ENCODE measurements at regions not wholly inside any gene's neighbourhood (a gene's known extent, or its start where the extent isn't known, plus 50 kb on each side); places are given as distances from the start of the nearest gene placed in this dataset.

DNA sequence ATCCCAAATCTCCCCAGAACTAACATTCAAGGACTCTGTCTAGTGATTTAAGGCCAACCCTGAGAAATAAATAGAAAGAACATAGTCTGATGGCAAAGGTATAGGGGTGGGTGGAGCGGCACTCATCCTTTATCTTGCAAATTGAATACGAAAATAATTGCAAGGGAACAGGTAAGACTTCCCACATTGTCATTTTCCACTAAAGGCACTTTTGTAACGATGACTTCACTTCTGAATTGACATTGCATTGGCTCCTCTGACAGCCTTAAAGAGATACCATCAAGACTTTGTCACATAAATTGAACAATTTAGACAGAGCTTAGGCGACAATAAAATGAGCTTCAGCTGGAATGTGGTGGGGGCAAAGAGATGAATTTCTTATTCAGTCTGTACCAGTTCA is 75.3 kb upstream of the PLCL2 start:
- no peak for DNase-seq (ENCODE audit: low read depth)

DNA sequence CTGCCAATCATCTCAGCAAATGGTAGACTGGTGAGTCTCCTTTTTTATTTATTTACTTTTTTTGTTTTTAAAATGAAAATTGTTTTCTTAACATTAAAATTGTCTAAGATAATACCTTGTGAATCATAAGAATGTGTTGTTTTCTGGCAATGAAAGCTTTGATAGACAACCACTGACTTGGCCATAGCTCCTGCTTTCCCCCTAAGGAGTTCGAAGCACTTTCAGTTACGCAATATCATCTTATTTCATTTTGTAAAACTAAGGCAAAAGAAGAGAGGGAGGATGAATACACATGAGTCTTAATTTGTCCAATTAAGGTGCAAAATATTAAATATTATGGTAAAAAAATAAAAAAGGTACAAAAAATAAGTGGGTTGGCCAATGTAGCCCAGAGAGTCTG is 74.8 kb upstream of the PLCL2 start:
- DNase-seq (ENCODE audit: low read depth), result no peak

DNA sequence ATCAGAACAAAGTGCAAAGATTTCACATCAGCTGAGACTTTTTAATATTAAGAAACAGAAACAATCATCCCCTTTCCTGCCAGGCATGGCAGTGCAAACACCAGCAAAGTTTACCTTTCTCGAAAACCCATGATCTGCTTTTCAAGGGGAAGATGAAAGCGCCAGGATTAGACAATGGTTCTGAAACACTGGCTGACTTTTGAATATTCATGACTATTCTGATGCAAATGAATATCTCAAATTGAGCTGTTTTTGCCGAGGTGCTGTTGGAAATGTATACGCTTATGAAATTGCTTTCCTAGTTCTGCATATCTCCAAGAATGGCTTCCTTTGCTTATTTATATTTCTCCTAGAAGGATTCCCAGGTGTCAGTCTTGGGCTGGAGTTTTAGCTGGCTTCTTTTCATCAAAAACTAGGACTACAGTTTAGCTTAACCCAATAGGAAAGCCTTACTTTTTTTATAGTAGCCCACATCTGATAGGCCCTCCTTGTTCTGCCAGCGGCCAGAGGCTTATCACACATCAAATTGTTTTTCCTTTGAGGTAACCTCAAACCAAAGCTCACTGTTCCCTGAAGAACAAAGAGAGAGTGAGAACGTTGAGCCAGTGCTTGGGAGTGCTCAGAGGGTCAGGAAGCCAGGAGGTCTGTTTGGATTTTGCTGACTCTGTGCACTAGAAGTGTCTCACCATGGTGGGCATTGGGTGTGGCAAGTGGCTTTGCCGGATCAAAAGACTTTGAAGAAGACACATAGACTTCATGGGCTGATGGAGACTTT is 74.0 kb upstream of the PLCL2 start:
- no peak for DNase-seq (ENCODE audit: low read depth)

DNA sequence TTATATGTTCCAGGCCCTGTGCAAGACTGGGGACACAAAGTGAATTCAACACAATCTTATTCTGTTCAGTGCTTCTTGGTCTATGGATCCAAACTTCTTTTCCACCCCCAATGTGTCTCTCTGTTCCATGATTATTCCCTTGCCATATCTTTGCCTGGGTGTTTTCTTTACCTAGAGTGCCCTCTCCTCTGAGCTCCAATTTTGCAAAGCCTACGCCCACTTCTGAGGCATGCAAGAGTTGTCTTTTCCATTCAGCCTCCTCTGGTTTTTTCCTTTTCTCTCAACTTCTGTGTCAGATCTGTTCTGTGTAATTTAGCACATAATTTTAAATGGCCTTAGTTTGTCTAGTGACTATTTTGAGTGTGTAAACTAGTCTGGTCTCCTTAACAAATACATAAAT is 72.8 kb upstream of the PLCL2 start:
- DNase-seq (ENCODE audit: low read depth), result no peak

DNA sequence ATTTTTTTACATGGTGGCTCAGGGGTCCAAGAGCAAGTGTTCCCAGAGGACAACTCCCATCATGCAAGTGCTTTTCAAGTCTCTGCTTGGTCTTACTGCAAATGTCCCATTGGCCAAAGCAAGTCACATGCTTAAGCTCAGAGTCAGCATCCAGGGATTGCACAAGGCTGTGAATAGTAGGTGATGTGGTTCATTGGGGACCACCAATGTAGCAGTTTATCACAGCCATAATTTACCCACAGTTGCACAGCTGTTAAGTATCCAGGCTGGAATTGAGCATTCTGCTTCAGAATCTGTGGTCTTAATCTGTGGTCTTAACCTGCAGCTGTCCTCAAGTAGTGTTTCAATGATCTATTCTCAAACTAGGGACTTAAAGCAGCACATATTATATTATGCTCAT is 71.4 kb upstream of the PLCL2 start:
- no peak for DNase-seq (ENCODE audit: low read depth)

DNA sequence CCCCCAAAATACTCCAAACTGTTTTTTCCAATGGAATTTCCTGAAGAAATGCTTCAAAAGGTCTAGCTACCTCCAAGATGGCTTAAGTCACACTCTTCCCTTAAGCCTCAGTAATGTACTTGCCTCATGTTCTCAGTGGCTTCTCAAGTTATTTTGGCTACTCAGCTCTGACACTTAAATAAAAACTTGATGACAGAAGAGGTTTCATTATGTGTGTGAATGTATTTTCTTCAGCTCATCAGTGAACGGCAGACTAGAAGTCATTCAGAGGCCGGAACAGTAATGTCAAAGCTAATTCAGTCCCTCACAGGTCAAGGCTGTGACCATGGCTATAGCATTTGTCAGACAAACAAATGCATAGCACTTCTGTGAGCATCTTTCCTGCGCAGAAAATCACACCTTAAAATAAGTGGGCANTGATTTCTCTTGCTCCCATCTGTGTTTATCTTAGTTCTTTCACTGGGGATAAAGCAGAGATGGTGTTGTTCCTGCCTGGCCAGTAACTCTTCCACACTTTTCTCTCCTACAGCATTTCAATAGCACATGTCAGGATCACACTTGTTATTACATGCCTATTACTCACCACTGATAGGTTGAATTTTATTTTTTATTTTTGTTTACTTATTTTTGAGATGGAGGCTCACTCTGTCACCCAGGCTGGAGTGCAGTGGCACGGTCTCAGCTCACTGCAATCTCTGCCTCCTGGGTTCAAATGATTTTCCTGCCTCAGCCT is 68.5 kb upstream of the PLCL2 start:
- DNase-seq (ENCODE audit: low read depth), result no peak

DNA sequence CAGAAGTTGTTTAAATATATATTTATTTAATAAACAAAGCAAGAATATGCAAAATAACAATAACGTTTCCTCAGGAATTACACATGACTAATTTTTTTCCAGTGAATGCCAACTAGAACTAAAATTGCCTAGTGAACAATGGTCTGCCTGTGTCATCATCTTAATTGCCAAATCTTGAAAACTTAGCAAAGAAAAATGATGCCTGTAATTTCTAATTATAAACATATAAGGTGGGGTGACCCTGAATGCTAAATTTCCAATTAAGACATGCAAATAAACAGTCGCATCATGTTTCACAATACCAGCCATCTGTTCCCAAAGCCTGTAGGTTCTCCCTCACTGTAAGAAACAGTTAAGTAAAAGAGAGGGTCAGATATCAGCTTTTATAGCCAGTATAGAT is 67.6 kb upstream of the PLCL2 start:
- DNase-seq (ENCODE audit: low read depth), result no peak

DNA sequence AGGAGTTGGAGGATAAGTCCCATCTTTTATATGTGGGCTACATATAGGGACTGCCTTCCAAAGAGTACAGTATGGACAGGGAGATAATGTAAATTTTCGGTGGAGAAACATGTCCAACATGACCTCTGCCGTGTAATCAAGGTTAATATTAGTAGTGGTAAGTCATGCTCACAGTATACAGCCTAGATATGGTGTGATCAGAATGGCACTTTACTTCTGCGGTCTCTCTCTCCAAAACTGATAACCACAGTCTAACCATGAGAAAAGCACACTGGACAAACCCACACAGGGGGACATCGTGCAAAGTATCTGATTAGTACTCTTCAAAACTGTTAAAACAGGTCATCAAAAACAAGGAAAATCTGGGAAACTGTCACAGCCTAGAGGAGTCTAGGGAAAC is 66.6 kb upstream of the PLCL2 start:
- no peak for DNase-seq (ENCODE audit: low read depth)

DNA sequence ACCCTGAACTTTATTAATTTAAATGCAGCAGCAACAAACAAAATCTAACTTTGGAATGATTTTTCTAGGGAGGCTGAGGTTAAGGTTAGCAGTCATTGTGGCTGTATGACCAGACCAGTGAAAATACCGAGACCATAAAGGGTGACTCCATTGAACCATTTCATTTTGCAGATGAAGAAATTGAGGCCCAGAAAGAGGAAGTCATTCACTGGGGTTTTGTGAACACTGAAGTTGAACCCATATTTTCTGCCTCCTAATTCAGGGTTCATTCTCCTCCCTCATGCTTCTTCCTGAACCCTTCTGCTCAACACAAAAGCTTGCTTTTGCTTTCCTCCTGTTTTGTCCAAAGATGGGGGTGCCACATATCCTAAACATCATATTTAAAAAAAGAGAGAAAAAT is 65.8 kb upstream of the PLCL2 start:
- DNase-seq (ENCODE audit: low read depth), result no peak

DNA sequence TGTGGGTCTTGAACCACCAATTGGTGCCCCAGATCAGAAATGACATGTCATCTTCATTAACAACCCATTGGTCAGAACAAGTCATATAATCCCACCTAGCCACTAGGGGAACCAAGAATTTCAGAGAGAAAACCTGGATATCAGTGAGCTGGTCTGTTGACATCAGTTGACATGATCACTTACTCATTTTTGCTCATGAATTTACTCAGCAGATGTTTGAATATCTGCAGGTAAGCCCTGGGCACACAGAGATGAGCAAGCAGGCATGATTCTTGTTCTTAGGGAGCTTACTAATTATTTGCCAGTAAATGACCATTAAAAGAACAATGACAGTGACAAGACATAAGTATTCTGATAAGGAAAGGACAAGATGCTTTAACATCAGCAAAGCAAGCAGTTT is 64.3 kb upstream of the PLCL2 start:
- DNase-seq (ENCODE audit: low read depth), result no peak

DNA sequence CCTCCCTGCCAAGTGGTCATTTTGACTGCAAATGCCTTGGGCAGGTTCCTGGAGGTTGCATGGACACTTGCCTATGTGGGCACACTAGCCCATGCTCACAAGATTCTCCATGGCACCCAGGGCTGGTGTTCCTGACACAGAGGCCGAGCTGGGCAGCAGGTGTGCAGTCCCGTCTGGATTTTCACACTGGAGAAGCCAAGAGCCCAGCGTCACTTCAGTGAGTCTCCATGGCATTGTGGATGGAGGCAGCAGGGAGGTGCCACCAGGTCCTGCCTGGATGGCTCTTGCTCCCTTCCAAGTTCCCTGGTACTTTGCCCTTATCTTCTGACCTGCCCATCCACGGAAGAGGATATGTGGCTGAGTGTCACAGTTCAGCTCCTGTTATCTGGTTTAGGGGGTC is 63.7 kb upstream of the PLCL2 start:
- no peak for DNase-seq (ENCODE audit: low read depth)

DNA sequence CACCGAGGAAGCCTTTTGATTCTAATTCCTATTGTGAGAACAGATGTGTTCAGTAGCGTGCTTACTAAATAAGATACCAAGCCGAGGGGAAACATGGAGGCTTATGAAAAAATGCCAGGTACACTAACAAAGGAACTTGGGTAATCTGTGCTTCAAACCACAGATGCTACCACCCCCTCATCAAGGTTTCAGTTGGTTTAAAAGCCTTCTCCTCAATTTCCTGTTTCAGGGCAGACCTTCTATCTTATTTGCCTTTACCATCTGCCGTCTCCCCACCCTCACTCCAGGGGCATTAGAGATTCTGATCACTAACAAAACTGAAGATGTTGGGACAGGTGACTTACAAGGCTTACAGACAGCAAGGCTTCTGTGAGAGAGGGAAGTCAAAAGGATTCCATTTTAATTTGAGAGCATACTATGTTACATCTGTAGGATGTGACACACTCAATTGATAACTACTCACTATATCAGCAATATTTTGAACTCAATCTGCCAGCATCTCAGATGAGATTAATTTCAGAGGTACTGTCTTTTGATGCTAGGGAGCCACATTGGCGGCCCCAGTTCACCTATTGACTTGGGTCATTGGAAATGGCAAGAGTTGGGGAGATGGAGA is 60.6 kb upstream of the PLCL2 start:
- DNase-seq (ENCODE audit: low read depth), result no peak

DNA sequence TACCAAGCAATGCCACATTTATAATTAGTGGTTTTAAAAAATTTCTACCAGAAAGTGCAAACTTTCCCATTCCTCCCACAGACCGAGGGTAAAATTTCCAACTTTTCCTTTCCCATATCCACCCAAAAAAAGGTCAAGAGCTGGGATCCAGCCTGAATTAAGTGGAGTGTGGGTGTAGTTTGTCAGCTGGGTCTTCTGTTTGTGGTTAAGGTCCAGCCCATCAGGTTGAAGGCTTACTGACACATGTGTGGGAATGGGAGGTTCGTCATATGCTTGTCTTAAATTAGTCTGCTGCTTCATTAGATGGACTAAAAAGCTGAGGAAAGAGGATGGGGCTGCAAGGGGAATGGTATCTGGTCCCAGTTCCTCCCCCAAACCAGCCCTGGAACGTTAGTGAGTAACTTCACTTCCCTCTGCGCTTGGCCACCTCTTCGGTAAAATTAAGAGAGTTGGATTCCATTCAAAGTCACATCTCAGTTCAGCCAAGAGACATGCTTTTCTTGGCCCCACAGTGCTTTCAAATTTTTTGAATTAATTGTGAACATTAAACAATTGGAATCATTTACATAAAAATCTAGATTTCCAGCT is 59.0 kb upstream of the PLCL2 start:
- no peak for DNase-seq (ENCODE audit: low read depth)

DNA sequence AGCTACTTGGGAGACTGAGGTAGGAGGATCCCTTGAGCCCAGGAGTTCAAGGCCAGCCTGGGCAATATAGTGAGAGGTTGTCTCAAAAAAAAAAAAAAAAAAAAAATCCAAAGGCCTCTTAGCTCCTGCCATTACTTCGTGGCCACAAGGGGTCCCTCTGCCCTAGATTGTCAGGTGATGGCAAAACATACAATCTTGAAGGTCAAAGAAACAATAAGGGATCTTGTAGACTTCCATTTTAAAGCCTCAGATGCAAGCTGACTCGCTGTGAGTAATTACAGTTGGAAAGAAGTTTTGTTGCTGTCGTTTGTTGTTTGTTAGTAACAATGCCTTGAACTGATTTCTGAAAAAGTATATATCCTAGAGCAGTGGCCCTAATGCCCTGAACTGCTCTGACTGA is 55.9 kb upstream of the PLCL2 start:
- peak; percentile 33 for DNase-seq (ENCODE audit: low read depth)

DNA sequence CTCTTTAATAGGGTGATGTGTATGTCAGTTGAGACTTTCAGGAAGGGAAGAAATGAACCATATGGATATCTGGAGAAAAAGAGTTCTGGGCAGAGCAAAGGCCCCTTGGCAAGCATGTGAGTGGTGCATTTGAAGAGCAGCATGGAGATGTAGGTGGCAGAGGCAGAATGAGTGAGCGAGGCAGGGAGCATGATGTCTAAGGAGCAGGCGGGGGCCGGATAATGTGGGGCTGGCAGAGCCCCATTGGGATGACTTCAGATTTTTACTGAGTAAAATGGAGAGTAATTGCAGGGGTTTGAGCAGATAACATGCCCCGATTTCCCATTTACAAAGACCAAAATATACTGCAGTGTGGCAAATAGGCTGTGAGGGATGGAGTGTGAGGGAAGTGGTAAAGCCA is 52.9 kb upstream of the PLCL2 start:
- no peak for DNase-seq (ENCODE audit: low read depth)

DNA sequence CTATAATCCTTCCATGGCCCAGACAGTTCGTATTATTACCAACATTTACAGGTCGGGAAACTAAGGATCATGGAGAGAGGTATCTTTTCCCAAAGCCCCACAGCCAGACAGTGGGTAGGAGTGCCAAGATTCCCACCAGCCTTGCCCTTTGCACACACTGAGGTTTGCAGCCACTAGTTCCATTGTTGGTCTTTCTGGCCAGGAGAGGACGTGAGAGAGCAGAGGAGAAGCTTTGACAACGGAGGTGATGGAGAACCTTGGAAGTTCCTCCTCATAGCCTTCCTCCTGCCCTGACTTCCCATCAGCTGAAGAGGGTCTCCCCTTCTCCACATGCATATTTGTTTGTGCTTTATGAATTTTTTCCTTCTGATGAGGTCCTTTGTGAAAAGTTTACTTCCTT is 50.5 kb upstream of the PLCL2 start:
- no peak for DNase-seq (ENCODE audit: low read depth)

DNA sequence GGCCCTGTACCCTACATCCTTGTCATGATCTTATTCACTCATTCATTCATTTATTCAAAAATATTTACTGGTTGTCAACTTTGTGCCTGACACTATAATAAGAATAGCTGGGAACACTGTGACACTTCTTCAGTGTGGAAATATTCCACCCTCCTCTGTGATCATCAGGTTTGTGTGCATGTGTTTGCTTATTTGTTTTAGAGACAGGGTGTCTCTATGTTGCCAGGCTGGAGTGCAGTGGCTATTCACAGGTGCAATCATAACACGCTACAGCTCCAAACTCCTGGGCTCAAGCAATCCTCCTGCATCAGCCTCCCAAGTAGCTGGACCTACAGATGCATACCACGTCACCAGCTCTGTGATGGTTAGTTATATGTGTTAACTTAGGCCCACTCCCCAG is 50.0 kb upstream of the PLCL2 start:
- no peak for DNase-seq (ENCODE audit: low read depth)
